ENCODE measurements at regions not wholly inside any gene's neighbourhood (a gene's known extent, or its start where the extent isn't known, plus 50 kb on each side); places are given as distances from the start of the nearest gene placed in this dataset.

DNA sequence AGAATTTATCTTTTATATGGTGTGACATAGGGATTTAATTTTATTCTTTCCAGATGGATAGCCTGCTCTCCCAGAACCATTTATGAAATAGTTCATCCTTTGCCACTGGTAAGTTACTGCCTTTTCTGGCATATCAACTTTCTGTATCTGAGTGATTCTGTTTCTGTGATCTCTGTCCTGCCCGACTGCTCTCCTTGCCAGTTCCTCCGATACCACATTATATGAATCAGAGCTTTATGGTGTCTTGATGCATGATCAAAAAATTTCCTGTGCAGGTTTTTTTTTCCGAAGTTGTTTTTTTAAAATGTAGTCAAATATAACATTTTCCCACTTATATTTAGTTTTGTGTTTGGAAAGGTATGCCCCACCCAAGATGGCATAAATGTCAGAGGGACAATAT is 242.5 kb downstream of the CYP26B1 start:
- TF ChIP-seq, protein P1, sequence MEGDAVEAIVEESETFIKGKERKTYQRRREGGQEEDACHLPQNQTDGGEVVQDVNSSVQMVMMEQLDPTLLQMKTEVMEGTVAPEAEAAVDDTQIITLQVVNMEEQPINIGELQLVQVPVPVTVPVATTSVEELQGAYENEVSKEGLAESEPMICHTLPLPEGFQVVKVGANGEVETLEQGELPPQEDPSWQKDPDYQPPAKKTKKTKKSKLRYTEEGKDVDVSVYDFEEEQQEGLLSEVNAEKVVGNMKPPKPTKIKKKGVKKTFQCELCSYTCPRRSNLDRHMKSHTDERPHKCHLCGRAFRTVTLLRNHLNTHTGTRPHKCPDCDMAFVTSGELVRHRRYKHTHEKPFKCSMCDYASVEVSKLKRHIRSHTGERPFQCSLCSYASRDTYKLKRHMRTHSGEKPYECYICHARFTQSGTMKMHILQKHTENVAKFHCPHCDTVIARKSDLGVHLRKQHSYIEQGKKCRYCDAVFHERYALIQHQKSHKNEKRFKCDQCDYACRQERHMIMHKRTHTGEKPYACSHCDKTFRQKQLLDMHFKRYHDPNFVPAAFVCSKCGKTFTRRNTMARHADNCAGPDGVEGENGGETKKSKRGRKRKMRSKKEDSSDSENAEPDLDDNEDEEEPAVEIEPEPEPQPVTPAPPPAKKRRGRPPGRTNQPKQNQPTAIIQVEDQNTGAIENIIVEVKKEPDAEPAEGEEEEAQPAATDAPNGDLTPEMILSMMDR (IDR thresholded peaks at IDR 0.05): no peak
- TF ChIP-seq POLR2AphosphoS5 (IDR thresholded peaks at IDR 0.05): no peak
